ENCODE measurements at regions not wholly inside any gene's neighbourhood (a gene's known extent, or its start where the extent isn't known, plus 50 kb on each side); places are given as distances from the start of the nearest gene placed in this dataset.

DNA sequence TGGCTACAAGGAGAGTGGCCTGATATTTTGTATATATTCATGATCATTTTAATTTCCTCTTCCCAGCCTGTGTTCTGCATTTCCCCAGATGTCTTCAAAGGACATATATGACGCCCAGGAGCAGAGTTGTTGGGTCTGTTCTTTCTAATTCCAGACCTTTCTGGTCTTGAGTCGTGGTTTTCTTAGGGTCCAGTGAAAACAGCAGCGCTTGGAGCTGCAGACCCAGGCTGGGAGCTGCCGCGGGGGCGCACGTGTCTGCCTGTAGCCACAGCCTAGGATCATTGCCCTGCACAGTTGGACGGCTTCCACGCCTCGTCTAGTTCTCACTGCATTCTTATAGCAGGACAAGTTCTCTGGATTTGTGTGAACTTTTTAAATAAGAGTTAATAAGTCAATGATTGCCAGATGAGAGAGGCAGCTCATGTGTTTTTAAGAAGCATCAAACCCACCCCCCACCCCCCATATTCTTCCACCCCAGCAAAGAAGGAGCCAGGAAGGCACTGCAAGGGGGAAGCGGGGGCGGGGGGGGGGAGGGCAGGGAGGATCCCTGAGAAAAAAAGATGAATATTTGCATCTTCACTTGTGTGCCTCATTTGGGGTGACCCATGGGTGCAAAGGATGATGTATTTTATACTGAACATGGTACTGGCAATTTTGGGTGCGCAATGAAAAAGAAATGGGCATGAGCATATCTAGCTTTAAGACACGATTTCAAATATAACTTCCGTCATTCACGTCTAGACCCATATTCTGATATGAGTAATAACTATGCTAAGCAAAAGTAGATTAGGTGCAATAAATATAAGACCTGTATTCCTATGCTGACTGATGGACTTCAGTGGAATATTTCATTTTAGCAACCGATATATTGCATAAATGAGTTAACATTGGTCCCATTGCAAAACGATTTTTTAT is 160.0 kb downstream of the TBXT start:
- TF ChIP-seq, protein P1, sequence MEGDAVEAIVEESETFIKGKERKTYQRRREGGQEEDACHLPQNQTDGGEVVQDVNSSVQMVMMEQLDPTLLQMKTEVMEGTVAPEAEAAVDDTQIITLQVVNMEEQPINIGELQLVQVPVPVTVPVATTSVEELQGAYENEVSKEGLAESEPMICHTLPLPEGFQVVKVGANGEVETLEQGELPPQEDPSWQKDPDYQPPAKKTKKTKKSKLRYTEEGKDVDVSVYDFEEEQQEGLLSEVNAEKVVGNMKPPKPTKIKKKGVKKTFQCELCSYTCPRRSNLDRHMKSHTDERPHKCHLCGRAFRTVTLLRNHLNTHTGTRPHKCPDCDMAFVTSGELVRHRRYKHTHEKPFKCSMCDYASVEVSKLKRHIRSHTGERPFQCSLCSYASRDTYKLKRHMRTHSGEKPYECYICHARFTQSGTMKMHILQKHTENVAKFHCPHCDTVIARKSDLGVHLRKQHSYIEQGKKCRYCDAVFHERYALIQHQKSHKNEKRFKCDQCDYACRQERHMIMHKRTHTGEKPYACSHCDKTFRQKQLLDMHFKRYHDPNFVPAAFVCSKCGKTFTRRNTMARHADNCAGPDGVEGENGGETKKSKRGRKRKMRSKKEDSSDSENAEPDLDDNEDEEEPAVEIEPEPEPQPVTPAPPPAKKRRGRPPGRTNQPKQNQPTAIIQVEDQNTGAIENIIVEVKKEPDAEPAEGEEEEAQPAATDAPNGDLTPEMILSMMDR (IDR thresholded peaks at IDR 0.05; ENCODE audit: low read depth, low read length, missing control alignments), result no peak
- no peak overlapping the region for H3K4me3 ChIP-seq (ENCODE audit: low read depth, low read length)
- DNase-seq (ENCODE audit: low read depth), result no peak

DNA sequence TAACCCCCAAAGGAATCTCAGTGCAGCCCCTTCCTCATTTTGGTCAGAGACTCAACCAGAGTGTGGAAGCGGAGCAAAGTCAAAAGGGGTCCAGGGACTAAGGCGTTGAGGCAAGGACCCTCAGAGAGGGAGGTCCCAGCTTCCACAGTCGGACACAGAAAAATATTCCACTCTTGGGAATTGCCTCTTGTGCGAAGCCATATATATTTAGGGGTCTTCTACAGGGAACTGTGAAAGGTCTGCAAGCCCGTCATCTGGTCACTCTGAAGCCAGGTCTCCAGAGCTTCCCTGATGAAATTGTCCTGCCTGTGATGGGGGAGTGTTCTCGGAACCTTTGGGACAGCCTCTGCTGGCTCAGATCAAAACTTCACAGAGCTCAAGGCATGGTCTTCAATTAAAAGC is 160.8 kb downstream of the TBXT start:
- no peak for DNase-seq (ENCODE audit: low read depth)
- TF ChIP-seq, protein P1 (IDR thresholded peaks at IDR 0.05; ENCODE audit: low read depth, low read length, missing control alignments), result no peak
- no peak overlapping the region for H3K4me3 ChIP-seq (ENCODE audit: low read depth, low read length)

DNA sequence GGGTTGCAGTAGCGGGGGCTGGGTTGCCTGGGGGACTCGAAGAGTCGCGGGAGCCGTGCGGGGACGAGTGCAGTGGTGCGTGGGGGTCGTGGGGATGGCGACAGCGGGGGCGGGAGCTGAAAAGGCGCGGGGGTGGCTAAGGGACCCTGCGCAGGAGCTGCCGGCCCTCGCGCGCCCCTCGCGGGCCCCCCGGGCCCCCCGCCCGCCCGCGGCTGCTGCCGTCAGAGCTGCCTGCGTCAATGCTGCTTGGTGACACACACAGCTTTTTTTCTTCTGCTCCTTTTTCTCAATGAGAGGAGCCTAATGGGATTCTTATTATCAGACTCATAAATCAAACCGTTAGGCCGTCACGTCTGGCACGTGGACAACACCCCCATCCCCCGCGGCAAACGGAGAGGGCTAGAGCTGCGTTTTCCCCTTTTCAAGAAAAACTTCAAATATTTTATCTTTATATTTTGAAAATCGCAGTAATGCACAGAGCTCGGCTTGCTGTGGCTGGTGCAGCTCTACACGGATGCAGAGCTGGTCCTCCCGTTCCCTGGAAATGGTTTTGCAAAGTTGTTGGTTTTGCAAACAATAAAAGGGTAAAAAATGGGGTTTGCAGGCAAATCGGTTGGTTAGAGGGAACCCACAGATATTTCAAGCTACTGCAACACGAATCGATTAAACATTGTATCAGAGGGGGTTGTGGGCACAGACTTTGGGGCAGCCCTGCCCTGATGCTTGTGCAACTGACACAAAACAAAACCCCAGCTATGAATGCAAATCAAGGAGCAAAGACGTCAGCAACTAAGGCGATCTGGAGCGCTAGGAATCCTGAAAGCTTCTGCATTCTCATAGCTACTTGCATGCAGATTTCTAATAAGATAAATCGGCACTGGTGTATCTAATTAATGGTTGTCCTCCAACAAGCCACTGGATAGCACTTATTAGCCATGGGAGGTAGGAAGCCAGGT is 161.4 kb downstream of the TBXT start:
- H3K4me3 ChIP-seq (ENCODE audit: low read depth, low read length), result no peak overlapping the region
- TF ChIP-seq, protein P1 (IDR thresholded peaks at IDR 0.05; ENCODE audit: low read depth, low read length, missing control alignments), result no peak
- no peak for DNase-seq (ENCODE audit: low read depth)

DNA sequence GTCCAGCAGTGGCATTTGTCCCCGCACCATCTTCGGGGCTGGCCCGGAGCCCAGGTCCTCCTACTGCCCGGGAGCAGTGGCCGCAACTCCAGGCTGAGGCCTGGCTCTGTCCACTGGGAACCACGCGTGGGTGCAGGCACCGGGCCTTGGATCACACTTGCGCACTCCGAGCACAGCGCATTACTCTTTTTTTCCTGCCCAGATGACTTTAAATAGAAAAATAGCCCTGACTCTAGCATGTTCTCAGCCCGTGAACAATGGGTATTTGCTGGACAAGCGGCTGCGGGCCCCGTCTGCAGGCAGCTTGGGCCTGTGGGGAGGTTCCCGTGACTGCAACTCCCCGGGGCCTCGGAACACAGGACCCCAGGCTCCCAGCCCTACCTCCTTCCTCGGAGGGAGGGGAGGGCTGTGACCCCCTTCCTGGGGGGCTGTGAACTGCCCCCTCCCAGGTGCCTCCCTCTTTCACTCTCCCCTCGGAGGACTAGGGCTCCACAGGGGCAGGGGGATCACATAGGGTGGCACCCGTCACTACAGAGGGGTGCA is 162.2 kb downstream of the TBXT start:
- no peak for DNase-seq (ENCODE audit: low read depth)
- TF ChIP-seq, protein P1 (IDR thresholded peaks at IDR 0.05; ENCODE audit: low read depth, low read length, missing control alignments), result no peak
- H3K4me3 ChIP-seq (ENCODE audit: low read depth, low read length), result no peak overlapping the region

DNA sequence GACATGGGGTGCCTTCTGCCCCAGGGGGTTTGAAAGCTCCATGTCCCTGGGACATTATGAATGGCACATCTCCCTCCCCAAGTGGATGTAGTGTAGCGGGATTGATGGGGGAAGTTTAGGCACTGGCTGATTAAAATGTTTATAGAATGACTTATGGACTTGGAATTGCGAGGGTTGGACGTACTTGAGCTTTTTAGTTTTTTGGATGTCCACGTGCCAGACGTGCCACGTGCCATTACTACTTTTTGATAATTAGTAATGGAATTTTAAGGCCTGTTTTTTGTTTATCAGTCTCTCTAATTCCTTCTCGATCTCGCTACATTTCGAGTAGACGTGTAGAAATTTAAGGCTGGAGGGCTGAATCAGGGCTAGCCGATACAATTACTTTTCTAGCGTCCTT is 162.8 kb downstream of the TBXT start:
- TF ChIP-seq, protein P1 (IDR thresholded peaks at IDR 0.05; ENCODE audit: low read depth, low read length, missing control alignments), result no peak
- H3K4me3 ChIP-seq (ENCODE audit: low read depth, low read length), result no peak overlapping the region
- no peak for DNase-seq (ENCODE audit: low read depth)

DNA sequence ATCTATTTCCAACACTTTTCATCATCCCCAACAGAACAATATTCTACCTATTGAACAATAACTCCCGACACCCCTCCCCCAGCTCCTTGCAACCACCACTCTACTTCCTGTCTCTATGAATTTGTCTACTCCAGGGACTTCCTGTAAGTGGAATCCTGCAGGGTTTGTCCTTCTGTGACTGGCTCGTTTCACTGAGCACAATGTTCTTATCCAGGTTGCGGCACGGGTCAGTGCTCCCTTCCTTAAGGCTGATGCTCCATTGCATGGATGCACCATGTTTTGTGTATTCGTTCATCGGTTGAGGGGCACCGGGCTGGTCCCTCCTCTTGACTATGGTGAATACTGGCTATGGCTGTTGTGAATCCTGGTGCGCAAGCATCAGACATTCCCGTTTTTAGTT is 163.2 kb downstream of the TBXT start:
- TF ChIP-seq, protein P1 (IDR thresholded peaks at IDR 0.05; ENCODE audit: low read depth, low read length, missing control alignments), result no peak
- no peak for DNase-seq (ENCODE audit: low read depth)
- no peak overlapping the region for H3K4me3 ChIP-seq (ENCODE audit: low read depth, low read length)

Measured in GM12864 (cell line).